ENCODE measurements at regions not wholly inside any gene's neighbourhood (a gene's known extent, or its start where the extent isn't known, plus 50 kb on each side); places are given as distances from the start of the nearest gene placed in this dataset.

DNA sequence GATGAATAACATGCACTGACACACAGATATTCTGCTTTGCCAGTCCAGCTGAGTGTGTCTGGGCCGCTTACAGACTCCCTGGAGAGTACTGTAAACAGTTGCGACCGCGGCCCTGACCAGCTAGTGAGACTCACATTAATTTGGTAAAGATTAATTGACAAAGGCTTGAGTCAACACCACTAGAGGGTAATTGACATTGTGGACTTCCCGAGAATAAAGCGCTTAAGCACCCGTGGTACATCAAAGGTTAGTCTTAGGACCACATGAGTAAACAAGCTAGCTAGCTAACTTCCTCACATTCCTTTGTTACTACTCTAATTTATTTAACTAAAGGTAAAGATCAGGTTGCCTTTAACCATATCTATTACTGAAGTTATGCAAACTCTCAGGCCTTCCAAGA, 624.4 kb upstream of the ARGLU1 start:
- Histone ChIP-seq H3K9me3 (no peaks in the 10 kb centered on the region), H3K4me3 (no peak overlapping the region), H3K27me3 (no peaks in the 10 kb centered on the region), H3K27ac (no peak overlapping the region), H3K4me1 (no peaks in the 10 kb centered on the region), H3K36me3 (no peaks in the 10 kb centered on the region)
- TF ChIP-seq POLR2A (IDR thresholded peaks at IDR 0.05): no peak
- TF ChIP-seq, protein P1, sequence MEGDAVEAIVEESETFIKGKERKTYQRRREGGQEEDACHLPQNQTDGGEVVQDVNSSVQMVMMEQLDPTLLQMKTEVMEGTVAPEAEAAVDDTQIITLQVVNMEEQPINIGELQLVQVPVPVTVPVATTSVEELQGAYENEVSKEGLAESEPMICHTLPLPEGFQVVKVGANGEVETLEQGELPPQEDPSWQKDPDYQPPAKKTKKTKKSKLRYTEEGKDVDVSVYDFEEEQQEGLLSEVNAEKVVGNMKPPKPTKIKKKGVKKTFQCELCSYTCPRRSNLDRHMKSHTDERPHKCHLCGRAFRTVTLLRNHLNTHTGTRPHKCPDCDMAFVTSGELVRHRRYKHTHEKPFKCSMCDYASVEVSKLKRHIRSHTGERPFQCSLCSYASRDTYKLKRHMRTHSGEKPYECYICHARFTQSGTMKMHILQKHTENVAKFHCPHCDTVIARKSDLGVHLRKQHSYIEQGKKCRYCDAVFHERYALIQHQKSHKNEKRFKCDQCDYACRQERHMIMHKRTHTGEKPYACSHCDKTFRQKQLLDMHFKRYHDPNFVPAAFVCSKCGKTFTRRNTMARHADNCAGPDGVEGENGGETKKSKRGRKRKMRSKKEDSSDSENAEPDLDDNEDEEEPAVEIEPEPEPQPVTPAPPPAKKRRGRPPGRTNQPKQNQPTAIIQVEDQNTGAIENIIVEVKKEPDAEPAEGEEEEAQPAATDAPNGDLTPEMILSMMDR (IDR thresholded peaks at IDR 0.05): no peak
- intact Hi-C loops (cut with DNase I; ENCODE audit: low total_unique reads): no loop called here
- DNase-seq: no peak

DNA sequence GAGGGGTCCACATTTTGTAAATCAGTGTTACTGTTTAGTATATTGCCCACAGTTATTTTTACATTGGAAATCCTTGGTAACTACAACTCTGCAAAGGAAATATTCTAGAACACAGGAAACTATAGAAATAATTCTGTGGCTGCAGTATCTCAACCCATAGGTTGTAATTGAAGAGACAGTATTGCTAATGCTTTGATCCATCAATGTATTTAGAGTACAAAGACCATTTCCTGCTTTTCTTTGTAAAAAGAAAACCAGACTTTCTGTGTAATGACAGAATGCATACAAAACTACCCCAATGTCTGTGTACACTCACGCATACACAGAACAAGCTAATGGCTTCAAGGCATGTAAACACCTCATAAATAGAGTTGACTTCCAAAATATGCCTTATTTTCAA, 622.1 kb upstream of the ARGLU1 start:
- H3K36me3 ChIP-seq: no peaks in the 10 kb centered on the region

DNA sequence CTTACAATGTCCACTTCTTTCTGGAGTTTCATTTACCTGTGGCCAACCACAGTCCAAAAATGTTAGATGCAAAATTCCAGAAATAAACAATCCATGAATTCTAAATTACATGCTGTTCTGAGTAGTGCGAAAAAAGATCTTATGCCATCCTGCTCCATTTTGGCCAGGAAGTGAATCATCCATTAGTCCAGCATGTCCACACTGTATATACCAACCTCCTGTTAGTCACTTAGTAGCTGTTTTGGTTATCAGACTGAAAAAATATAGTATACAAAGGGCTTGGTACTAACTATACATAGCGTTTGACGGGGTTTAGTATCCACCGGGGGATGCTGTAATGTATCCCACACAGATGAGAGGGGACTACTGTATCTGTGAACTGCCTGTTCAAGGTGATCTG, 618.0 kb upstream of the ARGLU1 start:
- no peak for DNase-seq
- no peaks in the 10 kb centered on the region for H3K4me1 ChIP-seq
- no peaks in the 10 kb centered on the region for H3K36me3 ChIP-seq
- no peaks in the 10 kb centered on the region for H3K27me3 ChIP-seq
- intact Hi-C loops (cut with DNase I; ENCODE audit: low total_unique reads): no loop called here
- no peak overlapping the region for H3K4me3 ChIP-seq
- TF ChIP-seq, protein P1 (IDR thresholded peaks at IDR 0.05): no peak
- no peak for TF ChIP-seq POLR2A (IDR thresholded peaks at IDR 0.05)
- no peak overlapping the region for H3K27ac ChIP-seq
- H3K9me3 ChIP-seq: no peaks in the 10 kb centered on the region

More for the DNA sequence above, 622.1 kb upstream of the ARGLU1 start:
- no peak overlapping the region for H3K4me3 ChIP-seq
- no peaks in the 10 kb centered on the region for H3K27me3 ChIP-seq
- no peak for DNase-seq
- H3K9me3 ChIP-seq: no peaks in the 10 kb centered on the region
- H3K27ac ChIP-seq: no peak overlapping the region
- TF ChIP-seq POLR2A (IDR thresholded peaks at IDR 0.05): no peak
- TF ChIP-seq, protein P1 (IDR thresholded peaks at IDR 0.05): no peak
- intact Hi-C loops (cut with DNase I; ENCODE audit: low total_unique reads): no loop called here
- H3K4me1 ChIP-seq: no peaks in the 10 kb centered on the region

DNA sequence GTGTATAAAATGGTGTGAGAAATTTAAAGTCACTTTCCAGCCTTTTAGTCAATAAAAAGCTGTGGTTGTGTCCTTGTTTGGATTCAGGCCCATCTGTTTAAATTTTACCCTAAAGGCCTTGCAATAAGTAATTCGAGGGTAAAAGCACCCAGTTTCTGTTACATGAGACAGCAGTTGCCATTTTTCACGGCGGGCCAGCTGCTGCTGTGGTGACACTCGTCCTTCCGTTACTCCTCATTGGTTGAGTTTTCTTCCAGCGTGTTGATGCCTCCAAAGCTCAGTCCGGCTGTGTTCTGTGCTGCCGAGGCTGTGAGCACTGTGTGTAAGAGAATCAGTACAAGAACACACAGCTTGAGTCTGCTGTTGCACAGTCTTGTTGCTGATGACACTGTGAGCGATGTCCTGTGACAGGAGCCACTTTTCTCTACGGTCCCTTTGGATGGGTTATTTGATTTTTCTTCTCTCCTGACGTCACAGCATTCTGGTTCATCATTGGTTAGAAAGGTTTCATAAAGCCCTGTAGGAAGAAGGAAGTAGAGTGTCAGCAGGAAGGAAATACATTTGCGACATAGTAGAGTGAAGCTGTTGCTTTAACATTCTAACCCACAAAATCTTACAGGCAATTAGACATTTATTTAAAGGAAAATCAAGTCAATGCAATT, 602.5 kb upstream of the ARGLU1 start:
- H3K4me1 ChIP-seq: no peaks in the 10 kb centered on the region
- H3K27me3 ChIP-seq: no peaks in the 10 kb centered on the region
- intact Hi-C loops (cut with DNase I; ENCODE audit: low total_unique reads): no loop called here
- H3K36me3 ChIP-seq: no peaks in the 10 kb centered on the region
- DNase-seq: no peak
- H3K27ac ChIP-seq: no peak overlapping the region
- TF ChIP-seq, protein P1 (IDR thresholded peaks at IDR 0.05): no peak
- TF ChIP-seq POLR2A (IDR thresholded peaks at IDR 0.05): no peak
- H3K9me3 ChIP-seq: no peaks in the 10 kb centered on the region
- H3K4me3 ChIP-seq: no peak overlapping the region

DNA sequence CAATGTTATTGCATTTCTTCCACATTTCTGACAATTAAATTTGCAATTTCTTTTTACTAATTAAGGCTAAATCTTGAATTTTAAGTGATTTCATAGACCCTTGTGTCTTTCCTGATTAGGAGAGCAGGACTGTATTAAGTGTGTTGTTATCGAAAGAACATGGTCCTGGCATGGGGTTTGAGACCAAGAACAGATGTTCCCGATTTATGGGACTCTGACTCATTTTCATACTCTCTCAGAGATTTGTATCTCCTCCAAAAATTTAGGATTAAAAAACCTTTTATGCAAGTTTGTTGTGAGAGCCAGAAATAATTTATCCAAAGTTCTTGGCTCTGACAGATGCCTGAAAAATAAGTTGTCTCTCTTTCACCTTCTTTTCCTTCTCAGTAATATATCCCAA, 589.3 kb upstream of the ARGLU1 start:
- no peaks in the 10 kb centered on the region for H3K27me3 ChIP-seq
- no peaks in the 10 kb centered on the region for H3K4me1 ChIP-seq
- no peak overlapping the region for H3K27ac ChIP-seq
- no peaks in the 10 kb centered on the region for H3K9me3 ChIP-seq
- intact Hi-C loops (cut with DNase I; ENCODE audit: low total_unique reads): no loop called here
- H3K4me3 ChIP-seq: no peak overlapping the region
- no peak for DNase-seq
- no peaks in the 10 kb centered on the region for H3K36me3 ChIP-seq
- TF ChIP-seq POLR2A (IDR thresholded peaks at IDR 0.05): no peak
- TF ChIP-seq, protein P1 (IDR thresholded peaks at IDR 0.05): no peak
